ENCODE measurements at regions not wholly inside any gene's neighbourhood (a gene's known extent, or its start where the extent isn't known, plus 50 kb on each side); places are given as distances from the start of the nearest gene placed in this dataset.

DNA sequence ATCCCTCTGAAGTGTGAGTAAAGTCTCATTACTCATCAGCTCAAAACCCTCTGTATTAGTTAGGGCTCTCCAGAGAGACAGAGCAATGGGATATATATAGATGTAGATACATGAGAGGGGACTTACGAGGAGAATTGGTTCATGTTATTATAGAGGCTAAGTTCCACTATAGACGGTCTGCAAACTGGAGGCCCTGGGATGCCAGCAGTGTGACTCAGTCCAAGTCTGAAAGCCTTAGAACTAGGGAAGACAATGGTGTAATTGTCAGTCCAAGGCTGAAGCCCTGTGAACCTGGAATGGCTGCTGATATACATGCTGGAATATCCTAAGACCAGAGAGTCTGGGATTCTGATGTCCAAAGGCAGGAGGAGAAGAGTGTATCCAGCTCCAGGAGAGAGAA, 57.3 kb upstream of the CEP83 start:
- peak overlapping the region; percentile 72 for H3K27ac ChIP-seq (ENCODE audit: low read depth, low read length, severe bottlenecking)
- 62 to 83% methylated on average over 2 of the region's 2 CpGs for WGBS, 2 experiments (ENCODE audit: insufficient coverage in 2 of 2)
- H3K4me1 ChIP-seq (ENCODE audit: control insufficient read depth, insufficient read depth, low read length, poor library complexity, severe bottlenecking) = peaks cover 15% of the 10 kb centered on the region
- H3K36me3 ChIP-seq (ENCODE audit: control insufficient read depth, insufficient read depth, low read length) = no peaks in the 10 kb centered on the region
- H3K4me3 ChIP-seq (ENCODE audit: extremely low read depth, insufficient read depth, low read length, poor library complexity, severe bottlenecking) = no peak overlapping the region
- peaks cover 7% of the 10 kb centered on the region for H3K9me3 ChIP-seq (ENCODE audit: control insufficient read depth, low read length)

DNA sequence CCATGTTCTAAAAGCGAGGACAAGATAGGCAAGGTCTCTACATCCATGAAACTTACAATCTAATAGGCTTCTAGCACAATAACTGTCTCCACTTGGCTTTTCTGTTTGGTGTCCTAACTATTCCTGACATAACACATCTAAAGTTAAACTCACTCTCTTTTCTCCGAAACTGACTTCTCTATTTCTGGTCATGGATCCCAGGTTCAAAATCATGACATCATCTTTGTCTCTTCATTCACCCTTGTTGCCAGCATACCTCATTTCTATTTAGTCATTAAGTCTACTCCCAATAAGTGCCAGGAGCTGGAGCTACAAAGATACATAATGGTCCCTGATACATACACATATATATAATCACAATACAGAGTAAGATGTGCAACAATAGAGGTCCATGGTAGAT, 53.9 kb upstream of the CEP83 start:
- H3K9me3 ChIP-seq (ENCODE audit: control insufficient read depth, low read length) = peaks cover under 1% of the 10 kb centered on the region
- H3K36me3 ChIP-seq (ENCODE audit: control insufficient read depth, insufficient read depth, low read length) = no peaks in the 10 kb centered on the region
- H3K4me3 ChIP-seq (ENCODE audit: extremely low read depth, insufficient read depth, low read length, poor library complexity, severe bottlenecking) = no peak overlapping the region
- peaks cover 15% of the 10 kb centered on the region for H3K4me1 ChIP-seq (ENCODE audit: control insufficient read depth, insufficient read depth, low read length, poor library complexity, severe bottlenecking)
- no peak overlapping the region for H3K27ac ChIP-seq (ENCODE audit: low read depth, low read length, severe bottlenecking)
- 79 to 97% methylated on average over 2 of the region's 2 CpGs for whole genome bisulfite sequencing, 2 experiments (ENCODE audit: insufficient coverage in 2 of 2)

GRCh38 chr12:94511506-94511905, 51.8 kb upstream of the CEP83 start:
- no peak overlapping the region for H3K27ac ChIP-seq (ENCODE audit: low read depth, low read length, severe bottlenecking)
- no peaks in the 10 kb centered on the region for H3K9me3 ChIP-seq (ENCODE audit: control insufficient read depth, low read length)
- no peaks in the 10 kb centered on the region for H3K36me3 ChIP-seq (ENCODE audit: control insufficient read depth, insufficient read depth, low read length)
- no CpG with 5 or more reads among the region's 1 CpG for WGBS, 2 experiments (ENCODE audit: insufficient coverage in 2 of 2)
- no peak overlapping the region for H3K4me3 ChIP-seq (ENCODE audit: extremely low read depth, insufficient read depth, low read length, poor library complexity, severe bottlenecking)
- peaks cover 2% of the 10 kb centered on the region for H3K4me1 ChIP-seq (ENCODE audit: control insufficient read depth, insufficient read depth, low read length, poor library complexity, severe bottlenecking)

GRCh38 chr12:94510128-94510527, 50.5 kb upstream of the CEP83 start:
- 83 to 95% methylated on average over 2 to 5 of the region's 6 CpGs for WGBS, 2 experiments (ENCODE audit: insufficient coverage in 2 of 2)
- H3K9me3 ChIP-seq (ENCODE audit: control insufficient read depth, low read length) = no peaks in the 10 kb centered on the region
- no peaks in the 10 kb centered on the region for H3K4me1 ChIP-seq (ENCODE audit: control insufficient read depth, insufficient read depth, low read length, poor library complexity, severe bottlenecking)
- H3K27ac ChIP-seq (ENCODE audit: low read depth, low read length, severe bottlenecking) = no peak overlapping the region
- no peaks in the 10 kb centered on the region for H3K36me3 ChIP-seq (ENCODE audit: control insufficient read depth, insufficient read depth, low read length)
- H3K4me3 ChIP-seq (ENCODE audit: extremely low read depth, insufficient read depth, low read length, poor library complexity, severe bottlenecking) = no peak overlapping the region
